VCaP (cell line): ENCODE measurements at regions not wholly inside any gene's neighbourhood (a gene's known extent, or its start where the extent isn't known, plus 50 kb on each side); places are given as distances from the start of the nearest gene placed in this dataset.

Experiments
- H3K27ac ChIP-seq: fragments of 450-650 bp; 2 replicates; pipeline ENCODE4 v1.5.1; 2017
- CTCF ChIP-seq: fragments of 450-650 bp; conservative IDR thresholded peaks from 2 replicates; pipeline ENCODE4 v1.5.1; 2017; ENCODE audit warnings: mild to moderate bottlenecking, moderate library complexity

DNA sequence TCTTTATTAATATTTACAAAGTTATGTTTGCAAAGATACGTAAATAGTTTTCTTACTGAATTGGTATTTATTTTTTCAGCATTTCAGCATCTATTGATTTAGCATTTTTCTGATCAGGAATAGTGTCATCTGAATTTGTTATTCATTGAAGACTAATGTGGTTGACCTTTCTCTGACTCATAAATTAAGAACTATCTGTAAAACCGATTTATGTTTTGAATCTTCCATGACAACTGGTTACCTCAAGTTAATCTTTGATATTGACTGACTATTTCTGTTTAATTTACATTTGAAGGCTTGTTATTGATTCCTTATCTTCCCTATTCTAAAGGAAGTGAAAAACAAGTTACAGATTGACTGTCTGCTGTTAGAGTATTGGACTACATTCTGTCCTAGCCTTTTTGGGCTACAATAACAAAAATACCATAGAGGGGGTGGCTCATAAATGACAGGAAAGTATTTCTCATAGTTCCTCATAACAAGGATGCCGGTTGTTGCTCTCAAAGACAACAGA is 1131.4 kb downstream of the PLA2G4A start:
- no peak for TF ChIP-seq CTCF
- H3K27ac ChIP-seq: no peak overlapping the region

GRCh38 chr1:187961895-187962294 is 1133.1 kb downstream of the PLA2G4A start:
- no peak overlapping the region for H3K27ac ChIP-seq
- no peak for TF ChIP-seq CTCF

DNA sequence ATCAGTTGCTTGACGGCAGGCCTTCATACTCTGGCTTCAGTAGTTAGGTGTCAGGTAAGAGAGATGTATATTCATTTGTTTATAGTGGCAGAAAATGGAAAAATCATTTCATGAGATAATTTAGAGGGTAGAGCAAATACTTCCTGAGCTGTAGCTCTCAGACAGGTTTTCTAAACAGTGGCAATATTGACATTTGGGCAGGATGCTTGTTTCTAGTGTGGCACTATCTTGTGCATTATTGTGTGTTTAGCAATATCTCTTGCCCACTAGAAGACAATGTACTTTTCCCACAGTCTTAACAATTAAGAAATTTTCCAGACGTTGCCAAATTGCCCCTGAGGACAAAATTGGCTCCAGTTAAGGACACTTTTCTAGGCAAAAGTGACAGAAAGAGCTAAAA is 1143.1 kb downstream of the PLA2G4A start:
- no peak for TF ChIP-seq CTCF
- H3K27ac ChIP-seq: peak overlapping the region; percentile 53

DNA sequence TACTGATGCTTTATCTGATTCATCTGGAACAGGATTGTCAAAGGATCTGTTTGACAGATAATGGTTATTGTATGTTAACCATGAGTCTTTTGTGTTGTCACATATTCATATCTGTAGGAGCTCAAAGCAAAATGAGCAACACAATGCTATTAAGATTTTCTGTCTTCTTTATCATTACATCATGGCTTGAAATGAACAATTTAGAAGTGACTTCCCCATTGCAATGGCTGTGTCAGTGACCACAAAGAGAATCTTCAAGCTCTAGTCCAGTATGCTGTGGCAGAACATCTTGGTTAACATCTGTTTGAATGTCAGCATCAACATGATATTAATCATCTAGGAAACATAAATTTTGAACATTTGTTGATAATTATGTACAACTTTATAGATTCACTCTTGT is 1148.5 kb downstream of the PLA2G4A start:
- H3K27ac ChIP-seq: no peak overlapping the region
- TF ChIP-seq CTCF: no peak

DNA sequence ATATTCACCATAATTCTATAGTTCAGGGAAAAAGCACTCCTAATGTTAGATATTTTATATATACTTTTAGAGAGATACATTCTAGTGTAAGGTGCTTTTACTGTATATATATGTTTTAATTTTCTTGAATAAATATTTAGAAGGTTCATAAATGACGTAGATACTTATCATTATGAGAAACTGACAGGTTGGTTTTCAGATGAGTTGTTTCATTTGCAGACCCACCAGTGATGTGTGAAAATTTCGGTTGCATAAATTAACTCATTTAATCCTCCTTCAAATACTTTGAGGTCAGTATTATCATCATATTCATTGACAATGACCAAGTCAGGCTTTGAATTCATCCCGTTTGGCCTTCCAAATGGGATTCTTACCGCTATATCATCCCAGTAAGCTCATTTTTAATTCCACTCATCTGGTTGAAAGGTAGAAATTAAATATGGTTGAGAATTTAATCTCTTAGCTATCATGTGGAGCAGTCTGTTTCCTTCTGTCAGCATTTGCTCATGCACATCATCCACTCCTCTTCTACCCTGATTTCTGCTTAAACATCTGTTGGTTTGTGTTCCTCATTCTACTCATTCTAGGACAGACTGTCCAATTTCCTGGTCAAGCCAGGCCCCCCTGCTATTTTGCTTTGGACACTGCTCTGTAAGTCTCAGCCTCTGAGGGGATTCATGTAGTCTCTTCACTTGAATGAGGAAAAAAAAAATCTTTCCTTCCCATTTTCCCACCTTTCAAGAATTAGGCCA is 1156.6 kb downstream of the PLA2G4A start:
- TF ChIP-seq CTCF: no peak
- H3K27ac ChIP-seq: no peak overlapping the region

DNA sequence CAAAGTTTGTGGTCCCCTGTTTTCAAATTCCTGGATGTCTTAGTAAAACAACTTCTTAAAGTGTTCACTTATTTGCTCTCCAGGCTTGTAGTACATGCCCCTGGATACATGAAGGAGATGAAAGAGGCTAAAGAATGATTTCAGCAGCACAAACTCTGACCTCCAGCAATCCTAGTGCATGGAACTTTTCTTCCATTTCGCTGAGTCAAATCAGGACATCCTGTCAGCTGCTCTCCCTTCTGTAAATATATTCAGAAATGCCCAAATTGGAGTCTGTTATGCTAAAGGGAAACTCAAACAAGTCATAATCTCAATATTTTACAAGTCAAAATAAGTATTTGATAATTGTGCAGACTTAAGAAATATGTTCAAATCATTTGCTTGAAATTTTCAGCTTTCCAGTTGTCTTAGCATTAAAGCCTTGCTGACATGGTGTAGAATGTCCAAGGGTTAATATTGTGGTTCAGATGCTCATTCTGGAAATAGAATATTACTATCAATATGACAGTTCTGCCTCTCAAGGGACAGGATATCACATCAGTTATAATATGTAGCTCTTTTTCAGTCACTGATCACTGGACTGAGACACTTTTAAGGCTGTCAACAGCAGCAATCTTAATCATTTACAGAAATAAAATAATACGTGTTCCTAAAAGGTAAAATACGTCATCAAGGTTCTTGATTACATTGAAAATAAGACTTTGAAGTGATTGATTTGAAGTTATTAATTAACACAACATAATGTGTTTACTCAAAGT is 1157.3 kb downstream of the PLA2G4A start:
- no peak for TF ChIP-seq CTCF
- H3K27ac ChIP-seq: no peak overlapping the region

DNA sequence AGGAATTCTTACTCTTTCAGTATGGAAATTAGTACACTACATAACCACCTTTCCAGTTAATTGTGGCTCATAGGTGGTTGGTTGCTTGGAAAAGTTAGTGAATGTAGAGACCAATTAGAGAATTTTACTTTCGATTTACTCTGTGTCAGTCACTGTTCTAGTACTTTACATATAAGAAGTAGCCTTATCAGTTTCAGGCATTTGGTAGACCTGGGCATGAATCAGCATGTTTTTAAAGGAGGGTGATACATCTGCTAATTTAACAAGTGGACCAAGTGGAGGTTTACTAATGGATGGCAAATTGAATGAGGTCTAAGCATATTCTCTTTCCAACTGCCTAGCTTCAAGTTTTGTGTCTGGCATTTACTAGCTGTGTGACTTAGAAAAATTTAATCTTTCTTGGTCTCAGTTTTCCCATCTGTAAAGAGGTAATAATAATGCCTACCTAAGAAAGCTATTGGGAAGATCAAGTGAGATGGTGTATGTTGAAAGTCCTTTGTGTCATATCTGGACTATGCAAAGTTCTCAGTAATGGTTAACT is 1158.6 kb downstream of the PLA2G4A start:
- no peak overlapping the region for H3K27ac ChIP-seq
- no peak for TF ChIP-seq CTCF
